Loucy (cell line): ENCODE measurements at regions not wholly inside any gene's neighbourhood (a gene's known extent, or its start where the extent isn't known, plus 50 kb on each side); places are given as distances from the start of the nearest gene placed in this dataset.
A peak's percentile ranks its signal among the peaks of the same experiment; 100 is the strongest.

Experiments
- H2AFZ ChIP-seq: fragments of 200-600 bp; sonication (generic); 2 replicates; pipeline ENCODE4 v1.6.0; 2016; ENCODE audit warnings: antibody characterized with exemption, mild to moderate bottlenecking, low read length, moderate library complexity
- H3F3A ChIP-seq: fragments of 200-600 bp; 2 replicates; pipeline ENCODE4 v1.6.0; 2016; ENCODE audit warnings: antibody characterized with exemption, low read depth, mild to moderate bottlenecking
- H3K27me3 ChIP-seq: fragments of 200-600 bp; sonication (generic); 2 replicates; pipeline ENCODE4 v1.6.1; 2014; ENCODE audit warnings: low read length, mild to moderate bottlenecking; ENCODE audit not compliant: insufficient read depth, poor library complexity, severe bottlenecking
- H3K36me3 ChIP-seq: fragments of 200-600 bp; sonication (generic); 2 replicates; pipeline ENCODE4 v1.6.1; 2016; ENCODE audit warnings: low read length; ENCODE audit not compliant: insufficient read depth
- H3K4me1 ChIP-seq: fragments of 200-600 bp; sonication (generic); 2 replicates; pipeline ENCODE4 v1.5.1; 2014; ENCODE audit warnings: low read length, mild to moderate bottlenecking; ENCODE audit not compliant: insufficient read depth, poor library complexity, severe bottlenecking
- H3K4me2 ChIP-seq: fragments of 200-600 bp; sonication (generic); 2 replicates; pipeline ENCODE4 v1.6.0; 2014; ENCODE audit warnings: antibody characterized with exemption, low read length, low read depth, mild to moderate bottlenecking; ENCODE audit not compliant: poor library complexity, severe bottlenecking
- H3K4me3 ChIP-seq: fragments of 200-600 bp; sonication (generic); 2 replicates; pipeline ENCODE4 v1.5.1; 2014; ENCODE audit warnings: low read length, mild to moderate bottlenecking, mixed read lengths; ENCODE audit not compliant: poor library complexity, severe bottlenecking
- H3K79me2 ChIP-seq: fragments of 200-600 bp; sonication (generic); 2 replicates; pipeline ENCODE4 v1.6.1; 2014; ENCODE audit warnings: low read length; ENCODE audit not compliant: insufficient read depth
- H3K9ac ChIP-seq: fragments of 200-600 bp; sonication (generic); 2 replicates; pipeline ENCODE4 v1.6.0; 2014; ENCODE audit warnings: mild to moderate bottlenecking, low read depth, low read length, moderate library complexity; ENCODE audit not compliant: poor library complexity, severe bottlenecking
- H3K9me2 ChIP-seq: fragments of 200-600 bp; sonication (generic); replicated peaks from 2 replicates; pipeline ENCODE4 v1.6.1; 2016; ENCODE audit warnings: low read depth, low read length, mixed read lengths
- H3K9me3 ChIP-seq: fragments of 200-600 bp; sonication (generic); 2 replicates; pipeline ENCODE4 v1.6.1; 2014; ENCODE audit warnings: mild to moderate bottlenecking, antibody characterized with exemption, low read length, low read depth; ENCODE audit not compliant: insufficient read depth
- H4K20me1 ChIP-seq: fragments of 200-600 bp; sonication (generic); 2 replicates; pipeline ENCODE4 v1.6.0; 2014; ENCODE audit warnings: antibody characterized with exemption, low read length, mild to moderate bottlenecking; ENCODE audit not compliant: insufficient read depth, poor library complexity, severe bottlenecking
- CTCF ChIP-seq: fragments of 200-600 bp; sonication (generic); conservative IDR thresholded peaks from 2 replicates; pipeline ENCODE4 v1.5.1; 2014; ENCODE audit warnings: mild to moderate bottlenecking, antibody characterized with exemption, low read length
- EZH2phosphoT487 ChIP-seq: fragments of 200-600 bp; IDR thresholded peaks from 2 replicates; pipeline ENCODE4 v1.6.1; 2018; ENCODE audit warnings: antibody characterized with exemption, mild to moderate bottlenecking, moderate library complexity, borderline replicate concordance

- no peaks in the 10 kb centered on the region for H3K27me3 ChIP-seq
- no peak overlapping the region for H3K4me3 ChIP-seq
- no peaks in the 10 kb centered on the region for H3K79me2 ChIP-seq
- no peaks in the 10 kb centered on the region; the same call in 1 of the 2 replicates for H3K9me2 ChIP-seq
- TF ChIP-seq EZH2phosphoT487 (no peak), CTCF (no peak)
- no peak overlapping the region for H3K4me2 ChIP-seq
- H3K9me3 ChIP-seq, result no peaks in the 10 kb centered on the region
- no peaks in the 10 kb centered on the region for H4K20me1 ChIP-seq
- no peaks in the 10 kb centered on the region for H3K4me1 ChIP-seq
- no peak overlapping the region for H3K9ac ChIP-seq
- H3F3A ChIP-seq, result no peaks in the 10 kb centered on the region
- H3K36me3 ChIP-seq, result no peaks in the 10 kb centered on the region
- H2AFZ ChIP-seq, result no peak overlapping the region
These were observed 684.4 kb upstream of the CITED2 start for GRCh38 chr6:140058863-140059262.

- H3K27me3 ChIP-seq, result no peaks in the 10 kb centered on the region
- H3K4me2 ChIP-seq, result no peak overlapping the region
- H3K4me1 ChIP-seq, result no peaks in the 10 kb centered on the region
- no peaks in the 10 kb centered on the region for H3K79me2 ChIP-seq
- no peak overlapping the region for H3K4me3 ChIP-seq
- no peaks in the 10 kb centered on the region for H3K9me3 ChIP-seq
- no peaks in the 10 kb centered on the region for H3F3A ChIP-seq
- no peak overlapping the region for H3K9ac ChIP-seq
- H3K9me2 ChIP-seq, result no peaks in the 10 kb centered on the region; the same call in 1 of the 2 replicates
- no peak for TF ChIP-seq EZH2phosphoT487
- peak; percentile 50 for TF ChIP-seq CTCF
- H4K20me1 ChIP-seq, result no peaks in the 10 kb centered on the region
- no peak overlapping the region for H2AFZ ChIP-seq
- no peaks in the 10 kb centered on the region for H3K36me3 ChIP-seq
These were observed 678.6 kb upstream of the CITED2 start for GRCh38 chr6:140052736-140053729.

GRCh38 chr6:140051521-140052512 lies 677.4 kb upstream of the CITED2 start:
- Histone ChIP-seq H3K9ac (no peak overlapping the region), H3K9me3 (no peaks in the 10 kb centered on the region), H2AFZ (no peak overlapping the region), H4K20me1 (no peaks in the 10 kb centered on the region), H3K27me3 (no peaks in the 10 kb centered on the region), H3K36me3 (no peaks in the 10 kb centered on the region), H3K9me2 (no peaks in the 10 kb centered on the region; the same call in 1 of the 2 replicates), H3K4me3 (no peak overlapping the region), H3K4me1 (no peaks in the 10 kb centered on the region), H3K79me2 (no peaks in the 10 kb centered on the region), H3K4me2 (no peak overlapping the region), H3F3A (no peaks in the 10 kb centered on the region)
- no peak for TF ChIP-seq EZH2phosphoT487
- no peak for TF ChIP-seq CTCF
